ENCODE measurements at regions not wholly inside any gene's neighbourhood (a gene's known extent, or its start where the extent isn't known, plus 50 kb on each side); places are given as distances from the start of the nearest gene placed in this dataset.

DNA sequence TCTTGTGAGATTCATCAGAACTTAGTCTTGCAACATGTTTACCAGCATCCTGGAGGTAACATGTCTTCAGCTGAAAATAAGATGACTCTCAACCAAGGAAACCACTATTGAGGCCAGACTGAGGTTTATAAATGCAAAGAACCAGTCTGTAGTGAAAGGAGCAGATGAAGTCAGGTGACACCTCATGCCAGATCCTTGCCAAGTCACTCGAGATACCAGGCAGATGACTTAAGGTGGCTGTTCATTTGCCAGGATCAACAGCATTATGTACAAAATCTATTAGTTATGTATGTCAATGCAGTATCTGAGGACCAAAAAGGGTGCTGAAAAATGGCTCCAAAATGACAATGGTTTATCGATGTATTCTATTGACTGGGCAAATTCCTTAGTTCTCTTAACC lies 100.0 kb upstream of the SOX6 start:
- no peaks in the 10 kb centered on the region for H3K79me2 ChIP-seq (ENCODE audit: insufficient read depth, low read length)
- no peak overlapping the region for H3K4me3 ChIP-seq (ENCODE audit: insufficient read depth, low read length, poor library complexity, severe bottlenecking)
- H3K27ac ChIP-seq (ENCODE audit: low read depth, low read length) = no peak overlapping the region
- H4K20me1 ChIP-seq (ENCODE audit: low read depth, low read length) = no peaks in the 10 kb centered on the region
- no peaks in the 10 kb centered on the region for H3K9me2 ChIP-seq (replicated peaks; ENCODE audit: insufficient read depth, low read length)
- no peaks in the 10 kb centered on the region for H3K27me3 ChIP-seq (ENCODE audit: low read length)
- H3K9ac ChIP-seq (ENCODE audit: low read length) = no peak overlapping the region
- no peaks in the 10 kb centered on the region for H3K36me3 ChIP-seq (ENCODE audit: low read length)
- H2AFZ ChIP-seq (ENCODE audit: low read depth, low read length, severe bottlenecking) = no peak overlapping the region
- H3K4me2 ChIP-seq (ENCODE audit: low read depth, low read length, poor library complexity, severe bottlenecking) = no peak overlapping the region
- H3K9me3 ChIP-seq (ENCODE audit: insufficient read depth, low read length) = no peaks in the 10 kb centered on the region
- H3F3A ChIP-seq (ENCODE audit: insufficient read depth) = no peaks in the 10 kb centered on the region
- no peak for TF ChIP-seq EZH2phosphoT487 (conservative IDR thresholded peaks at IDR 0.05; ENCODE audit: low read length)
- TF ChIP-seq, protein P1, sequence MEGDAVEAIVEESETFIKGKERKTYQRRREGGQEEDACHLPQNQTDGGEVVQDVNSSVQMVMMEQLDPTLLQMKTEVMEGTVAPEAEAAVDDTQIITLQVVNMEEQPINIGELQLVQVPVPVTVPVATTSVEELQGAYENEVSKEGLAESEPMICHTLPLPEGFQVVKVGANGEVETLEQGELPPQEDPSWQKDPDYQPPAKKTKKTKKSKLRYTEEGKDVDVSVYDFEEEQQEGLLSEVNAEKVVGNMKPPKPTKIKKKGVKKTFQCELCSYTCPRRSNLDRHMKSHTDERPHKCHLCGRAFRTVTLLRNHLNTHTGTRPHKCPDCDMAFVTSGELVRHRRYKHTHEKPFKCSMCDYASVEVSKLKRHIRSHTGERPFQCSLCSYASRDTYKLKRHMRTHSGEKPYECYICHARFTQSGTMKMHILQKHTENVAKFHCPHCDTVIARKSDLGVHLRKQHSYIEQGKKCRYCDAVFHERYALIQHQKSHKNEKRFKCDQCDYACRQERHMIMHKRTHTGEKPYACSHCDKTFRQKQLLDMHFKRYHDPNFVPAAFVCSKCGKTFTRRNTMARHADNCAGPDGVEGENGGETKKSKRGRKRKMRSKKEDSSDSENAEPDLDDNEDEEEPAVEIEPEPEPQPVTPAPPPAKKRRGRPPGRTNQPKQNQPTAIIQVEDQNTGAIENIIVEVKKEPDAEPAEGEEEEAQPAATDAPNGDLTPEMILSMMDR (IDR thresholded peaks at IDR 0.05; ENCODE audit: insufficient read depth, low read length, poor library complexity, severe bottlenecking) = no peak

GRCh38 chr11:16454289-16454863 lies 98.0 kb upstream of the SOX6 start:
- H3F3A ChIP-seq (ENCODE audit: insufficient read depth) = no peaks in the 10 kb centered on the region
- H3K27ac ChIP-seq (ENCODE audit: low read depth, low read length) = no peak overlapping the region
- no peak overlapping the region for H3K4me3 ChIP-seq (ENCODE audit: insufficient read depth, low read length, poor library complexity, severe bottlenecking)
- H3K79me2 ChIP-seq (ENCODE audit: insufficient read depth, low read length) = no peaks in the 10 kb centered on the region
- H3K9ac ChIP-seq (ENCODE audit: low read length) = no peak overlapping the region
- no peaks in the 10 kb centered on the region for H3K9me3 ChIP-seq (ENCODE audit: insufficient read depth, low read length)
- TF ChIP-seq EZH2phosphoT487 (conservative IDR thresholded peaks at IDR 0.05; ENCODE audit: low read length) = no peak
- TF ChIP-seq, protein P1 (IDR thresholded peaks at IDR 0.05; ENCODE audit: insufficient read depth, low read length, poor library complexity, severe bottlenecking) = no peak
- no peaks in the 10 kb centered on the region for H3K36me3 ChIP-seq (ENCODE audit: low read length)
- H3K27me3 ChIP-seq (ENCODE audit: low read length) = no peaks in the 10 kb centered on the region
- no peak overlapping the region for H3K4me2 ChIP-seq (ENCODE audit: low read depth, low read length, poor library complexity, severe bottlenecking)
- no peaks in the 10 kb centered on the region for H4K20me1 ChIP-seq (ENCODE audit: low read depth, low read length)
- no peaks in the 10 kb centered on the region for H3K9me2 ChIP-seq (replicated peaks; ENCODE audit: insufficient read depth, low read length)
- H2AFZ ChIP-seq (ENCODE audit: low read depth, low read length, severe bottlenecking) = no peak overlapping the region

- TF ChIP-seq, protein P1 (IDR thresholded peaks at IDR 0.05; ENCODE audit: insufficient read depth, low read length, poor library complexity, severe bottlenecking) = no peak
- no peak for TF ChIP-seq EZH2phosphoT487 (conservative IDR thresholded peaks at IDR 0.05; ENCODE audit: low read length)
- Histone ChIP-seq H3K79me2 (ENCODE audit: insufficient read depth, low read length) (no peaks in the 10 kb centered on the region), H3K4me3 (ENCODE audit: insufficient read depth, low read length, poor library complexity, severe bottlenecking) (no peak overlapping the region), H2AFZ (ENCODE audit: low read depth, low read length, severe bottlenecking) (no peak overlapping the region), H3K4me2 (ENCODE audit: low read depth, low read length, poor library complexity, severe bottlenecking) (no peak overlapping the region), H3F3A (ENCODE audit: insufficient read depth) (no peaks in the 10 kb centered on the region), H3K27me3 (ENCODE audit: low read length) (no peaks in the 10 kb centered on the region), H4K20me1 (ENCODE audit: low read depth, low read length) (no peaks in the 10 kb centered on the region), H3K9me3 (ENCODE audit: insufficient read depth, low read length) (no peaks in the 10 kb centered on the region), H3K9ac (ENCODE audit: low read length) (no peak overlapping the region), H3K36me3 (ENCODE audit: low read length) (no peaks in the 10 kb centered on the region), H3K27ac (ENCODE audit: low read depth, low read length) (no peak overlapping the region), H3K9me2 (replicated peaks; ENCODE audit: insufficient read depth, low read length) (no peaks in the 10 kb centered on the region)
These were observed 91.9 kb upstream of the SOX6 start for GRCh38 chr11:16448123-16448717.

All from SU-DHL-6 (cell line).